Tibial artery (tissue), 4 donors: ENCODE measurements at regions not wholly inside any gene's neighbourhood (a gene's known extent, or its start where the extent isn't known, plus 50 kb on each side); places are given as distances from the start of the nearest gene placed in this dataset.

Experiments
- DNase-seq, 2 donors: peaks; one replicate each; pipeline ENCODE4 v3.0.0-alpha.2; 2019
- H3K27ac ChIP-seq, 2 donors: fragments of 200-600 bp; sonication (generic) in 1 of 2; 1 replicate in 1 of 2; 2 replicates in 1 of 2; pipeline ENCODE4 v1.5.1; 2018 to 2019; ENCODE audit warnings: mild to moderate bottlenecking in 1 of 2
- H3K27me3 ChIP-seq, 2 donors: fragments of 200-600 bp; sonication (generic) in 1 of 2; one replicate each; pipeline versions ENCODE4 v1.5.1 to v1.6.0; 2016 to 2019
- H3K36me3 ChIP-seq, 3 donors: fragments of 200-600 bp; sonication (generic) in 2 of 3; one replicate each; pipeline ENCODE4 v1.5.1; 2016 to 2019; ENCODE audit warnings: mild to moderate bottlenecking in 2 of 3
- H3K4me1 ChIP-seq, 4 donors: fragments of 200-600 bp; sonication (generic) in 2 of 4; 1 replicate in 3 of 4; 2 replicates in 1 of 4; pipeline ENCODE4 v1.5.1; 2016 to 2019
- H3K4me3 ChIP-seq, 2 donors: fragments of 200-600 bp; sonication (generic) in 1 of 2; 1 replicate in 1 of 2; 2 replicates in 1 of 2; pipeline ENCODE4 v1.5.1; 2018 to 2019; ENCODE audit warnings: mild to moderate bottlenecking in 2 of 2
- H3K9me3 ChIP-seq, 3 donors: fragments of 200-600 bp; sonication (generic) in 1 of 3; one replicate each; pipeline ENCODE4 v1.5.1; 2016 to 2019
- CTCF ChIP-seq, 2 experiments: fragments of 200-600 bp in 1 of 2; fragments of 450-650 bp in 1 of 2; IDR thresholded peaks; one replicate each; pipeline ENCODE4 v1.5.1; 2017 to 2019; ENCODE audit warnings: antibody characterized with exemption in 2 of 2, mild to moderate bottlenecking in 1 of 2, moderate library complexity in 1 of 2
- intact Hi-C: fragments of 100-400 bp; cut with DNase I; formaldehyde crosslinking; loops from one replicate; pipeline ENCODE4 v1.15.0; 2023; ENCODE audit warnings: low total_unique reads

- intact Hi-C loops = no loop called here
- no peak overlapping the region for H3K27ac ChIP-seq
- H3K4me3 ChIP-seq = no peak overlapping the region
- no peak for DNase-seq
- no peaks in the 10 kb centered on the region for H3K36me3 ChIP-seq
- no peak for TF ChIP-seq CTCF (IDR thresholded peaks at IDR 0.05)
- H3K27me3 ChIP-seq = no peaks in the 10 kb centered on the region
- H3K4me1 ChIP-seq = peaks cover 0 to 6% (median 0%) of the 10 kb centered on the region in 4 donors
- H3K9me3 ChIP-seq = no peaks in the 10 kb centered on the region
Measured at GRCh38 chr16:66001432-66001831, 365.1 kb upstream of the CDH5 start.

- H3K27ac ChIP-seq = no peak overlapping the region
- no peaks in the 10 kb centered on the region for H3K36me3 ChIP-seq
- intact Hi-C loops = no loop called here
- TF ChIP-seq CTCF (IDR thresholded peaks at IDR 0.05) = no peak
- H3K4me1 ChIP-seq = peaks cover 0 to 6% (median 0%) of the 10 kb centered on the region in 4 donors
- H3K27me3 ChIP-seq = no peaks in the 10 kb centered on the region
- no peak for DNase-seq
- no peak overlapping the region for H3K4me3 ChIP-seq
- H3K9me3 ChIP-seq = no peaks in the 10 kb centered on the region
Measured at GRCh38 chr16:65998443-65998842, 368.0 kb upstream of the CDH5 start.

GRCh38 chr16:65994291-65994690, 372.2 kb upstream of the CDH5 start:
- intact Hi-C loops = no loop called here
- no peak for TF ChIP-seq CTCF (IDR thresholded peaks at IDR 0.05)
- Histone ChIP-seq H3K4me3 (no peak overlapping the region), H3K27me3 (no peaks in the 10 kb centered on the region), H3K4me1 (peaks cover 0 to 5% (median 0%) of the 10 kb centered on the region in 4 donors), H3K9me3 (no peaks in the 10 kb centered on the region), H3K27ac (no peak overlapping the region), H3K36me3 (no peaks in the 10 kb centered on the region)
- DNase-seq = no peak

- Histone ChIP-seq H3K36me3 (no peaks in the 10 kb centered on the region), H3K27ac (no peak overlapping the region), H3K9me3 (no peaks in the 10 kb centered on the region), H3K27me3 (no peaks in the 10 kb centered on the region), H3K4me3 (no peak overlapping the region), H3K4me1 (peaks cover 0 to 5% (median 0%) of the 10 kb centered on the region in 4 donors)
- DNase-seq = no peak
- TF ChIP-seq CTCF (IDR thresholded peaks at IDR 0.05) = no peak
- intact Hi-C loops = no loop called here
Measured at GRCh38 chr16:65991149-65991701, 375.3 kb upstream of the CDH5 start.

GRCh38 chr16:65989861-65990604, 376.5 kb upstream of the CDH5 start:
- Histone ChIP-seq H3K27ac (no peak overlapping the region), H3K27me3 (no peaks in the 10 kb centered on the region), H3K9me3 (no peaks in the 10 kb centered on the region), H3K4me1 (peaks cover 0 to 5% (median 0%) of the 10 kb centered on the region in 4 donors), H3K4me3 (no peak overlapping the region), H3K36me3 (no peaks in the 10 kb centered on the region)
- no peak for TF ChIP-seq CTCF (IDR thresholded peaks at IDR 0.05)
- peak in 1 of 2 donors; percentile 35 for DNase-seq
- intact Hi-C loops = no loop called here
